Spleen (tissue), 7 donors: ENCODE measurements at regions not wholly inside any gene's neighbourhood (a gene's known extent, or its start where the extent isn't known, plus 50 kb on each side); places are given as distances from the start of the nearest gene placed in this dataset.

Experiments
- POLR2A ChIP-seq, 3 donors: fragments of 450-650 bp; IDR thresholded peaks; one replicate each; pipeline ENCODE4 v1.5.1; 2017; ENCODE audit warnings: antibody characterized with exemption in 3 of 3, mild to moderate bottlenecking in 1 of 3
- POLR2AphosphoS5 ChIP-seq, 3 donors: sonication (generic); formaldehyde crosslinking; IDR thresholded peaks; one replicate each; pipeline ENCODE4 v1.5.1; 2017; ENCODE audit warnings: antibody characterized with exemption in 3 of 3
- TF ChIP-seq, protein P1 (sequence below), 11 experiments: fragments of 200-600 bp in 7 of 11; fragments of 450-650 bp in 4 of 11; sonication (generic) in 4 of 11; IDR thresholded peaks in 8 of 11; conservative IDR thresholded peaks in 3 of 11; 1 replicate in 7 of 11; 2 replicates in 4 of 11; pipeline versions ENCODE4 v1.4.0 to v1.8.0; 2016 to 2021; ENCODE audit warnings: antibody characterized with exemption in 11 of 11, inconsistent platforms in 4 of 11, mild to moderate bottlenecking in 1 of 11
- donor health status: DM: no; HTN: no; CAD: no; lungs with moderate emphysema.
- donor health status: DM: no; HTN: no; CAD: no.
- donor health status: DM: no; HTN: no; CAD: no.

DNA sequence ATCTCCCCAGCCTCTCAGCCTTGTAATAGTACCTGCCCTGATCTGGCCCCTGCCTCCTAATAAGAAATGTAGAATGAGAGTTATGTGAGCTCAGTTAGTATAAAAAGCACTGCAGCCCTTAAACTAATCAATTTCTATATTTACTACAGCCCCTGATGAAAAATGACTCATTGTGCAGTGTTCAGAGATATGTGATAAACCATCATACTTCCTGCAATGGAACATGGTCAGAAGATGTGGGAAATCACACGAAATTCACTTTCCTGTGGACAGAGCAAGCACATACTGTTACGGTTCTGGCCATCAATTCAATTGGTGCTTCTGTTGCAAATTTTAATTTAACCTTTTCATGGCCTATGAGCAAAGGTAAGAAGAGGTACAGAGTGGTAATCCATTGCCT is 176.8 kb upstream of the PDE4B start:
- TF ChIP-seq POLR2A (IDR thresholded peaks at IDR 0.05): no peak
- TF ChIP-seq, protein P1, sequence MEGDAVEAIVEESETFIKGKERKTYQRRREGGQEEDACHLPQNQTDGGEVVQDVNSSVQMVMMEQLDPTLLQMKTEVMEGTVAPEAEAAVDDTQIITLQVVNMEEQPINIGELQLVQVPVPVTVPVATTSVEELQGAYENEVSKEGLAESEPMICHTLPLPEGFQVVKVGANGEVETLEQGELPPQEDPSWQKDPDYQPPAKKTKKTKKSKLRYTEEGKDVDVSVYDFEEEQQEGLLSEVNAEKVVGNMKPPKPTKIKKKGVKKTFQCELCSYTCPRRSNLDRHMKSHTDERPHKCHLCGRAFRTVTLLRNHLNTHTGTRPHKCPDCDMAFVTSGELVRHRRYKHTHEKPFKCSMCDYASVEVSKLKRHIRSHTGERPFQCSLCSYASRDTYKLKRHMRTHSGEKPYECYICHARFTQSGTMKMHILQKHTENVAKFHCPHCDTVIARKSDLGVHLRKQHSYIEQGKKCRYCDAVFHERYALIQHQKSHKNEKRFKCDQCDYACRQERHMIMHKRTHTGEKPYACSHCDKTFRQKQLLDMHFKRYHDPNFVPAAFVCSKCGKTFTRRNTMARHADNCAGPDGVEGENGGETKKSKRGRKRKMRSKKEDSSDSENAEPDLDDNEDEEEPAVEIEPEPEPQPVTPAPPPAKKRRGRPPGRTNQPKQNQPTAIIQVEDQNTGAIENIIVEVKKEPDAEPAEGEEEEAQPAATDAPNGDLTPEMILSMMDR (IDR thresholded peaks at IDR 0.05 in 8 of 11, conservative IDR thresholded peaks at IDR 0.05 in 3 of 11): no peak
- no peak for TF ChIP-seq POLR2AphosphoS5 (IDR thresholded peaks at IDR 0.05)
